Spleen (tissue), 11 donors: ENCODE measurements at regions not wholly inside any gene's neighbourhood (a gene's known extent, or its start where the extent isn't known, plus 50 kb on each side); places are given as distances from the start of the nearest gene placed in this dataset.

Experiments
- DNase-seq: peaks from one replicate; pipeline ENCODE4 v3.0.0-alpha.2; 2020
- H3K27ac ChIP-seq, 8 donors: fragments of 200-600 bp; sonication (generic) in 7 of 8; 1 replicate in 4 of 8; 2 replicates in 4 of 8; pipeline versions ENCODE4 v1.5.0 to v1.8.0; 2016 to 2021; ENCODE audit warnings: inconsistent platforms in 4 of 8, mild to moderate bottlenecking in 4 of 8, moderate library complexity in 1 of 8
- H3K27me3 ChIP-seq, 7 donors: fragments of 200-600 bp; sonication (generic) in 6 of 7; replicated peaks in 1 of 7; 1 replicate in 4 of 7; 2 replicates in 3 of 7; pipeline versions ENCODE4 v1.5.0 to v1.8.0; 2016 to 2021; ENCODE audit warnings: inconsistent platforms in 3 of 7, mild to moderate bottlenecking in 1 of 7
- H3K36me3 ChIP-seq, 6 donors: fragments of 200-600 bp; sonication (generic) in 5 of 6; 1 replicate in 4 of 6; 2 replicates in 2 of 6; pipeline versions ENCODE4 v1.5.0 to v1.8.0; 2016 to 2021; ENCODE audit warnings: inconsistent platforms in 2 of 6
- H3K4me1 ChIP-seq, 6 donors: fragments of 200-600 bp; sonication (generic) in 5 of 6; 1 replicate in 3 of 6; 2 replicates in 3 of 6; pipeline versions ENCODE4 v1.5.0 to v1.8.0; 2016 to 2021; ENCODE audit warnings: inconsistent platforms in 3 of 6
- H3K4me3 ChIP-seq, 8 donors: fragments of 200-600 bp; sonication (generic) in 7 of 8; 1 replicate in 4 of 8; 2 replicates in 4 of 8; pipeline versions ENCODE4 v1.5.0 to v1.8.0; 2016 to 2021; ENCODE audit warnings: inconsistent platforms in 4 of 8, mild to moderate bottlenecking in 4 of 8, moderate library complexity in 2 of 8
- H3K9me3 ChIP-seq, 8 donors: fragments of 200-600 bp; sonication (generic) in 7 of 8; 1 replicate in 4 of 8; 2 replicates in 4 of 8; pipeline versions ENCODE4 v1.5.0 to v1.8.0; 2016 to 2021; ENCODE audit warnings: inconsistent platforms in 4 of 8
- CTCF ChIP-seq, 11 experiments: fragments of 200-600 bp in 7 of 11; fragments of 450-650 bp in 4 of 11; sonication (generic) in 4 of 11; IDR thresholded peaks in 8 of 11; conservative IDR thresholded peaks in 3 of 11; 1 replicate in 7 of 11; 2 replicates in 4 of 11; pipeline versions ENCODE4 v1.4.0 to v1.8.0; 2016 to 2021; ENCODE audit warnings: antibody characterized with exemption in 11 of 11, inconsistent platforms in 4 of 11, mild to moderate bottlenecking in 1 of 11
- POLR2A ChIP-seq, 3 donors: fragments of 450-650 bp; IDR thresholded peaks; one replicate each; pipeline ENCODE4 v1.5.1; 2017; ENCODE audit warnings: antibody characterized with exemption in 3 of 3, mild to moderate bottlenecking in 1 of 3
- POLR2AphosphoS5 ChIP-seq, 3 donors: sonication (generic); formaldehyde crosslinking; IDR thresholded peaks; one replicate each; pipeline ENCODE4 v1.5.1; 2017; ENCODE audit warnings: antibody characterized with exemption in 3 of 3
- WGBS, 5 donors: extraction: QIAGEN DNeasy Blood & Tissue Kit in 3 of 5; methylation state at CpG; one replicate each; pipeline versions ENCODE4 v1.1.5 to v1.1.7; 2013 to 2018; 5-methylcytosine and 5-hydroxymethylcytosine counted together
- intact Hi-C: fragments of 100-400 bp; cut with DNase I; formaldehyde crosslinking; loops from one replicate; pipeline ENCODE4 v1.15.0; 2023; ENCODE audit warnings: low total_unique reads
- donor health status: healthy with polysubstance abuse.
- donor health status: DM: no; HTN: no; CAD: no; lungs with moderate emphysema.
- donor health status: DM: no; HTN: no; CAD: no.
- donor health status: Bipolar disorder and iron deficiency.
- donor health status: healthy.
- donor health status: DM: no; HTN: no; CAD: no.
- donor health status: DM: yes; HTN: yes; CAD: no.

GRCh38 chr2:48075631-48076030 is 169.3 kb upstream of the FBXO11 start:
- Histone ChIP-seq H3K4me1 (peaks cover 0 to 6% (median 0%) of the 10 kb centered on the region in 6 donors), H3K9me3 (no peaks in the 10 kb centered on the region), H3K27me3 (peaks cover 0 to 9% (median 0%) of the 10 kb centered on the region in 7 donors), H3K4me3 (no peak overlapping the region), H3K36me3 (no peaks in the 10 kb centered on the region), H3K27ac (no peak overlapping the region)
- no peak for DNase-seq
- 90 to 95% (median 91%) methylated on average over 2 of the region's 2 CpGs for WGBS, 5 donors
- TF ChIP-seq CTCF (IDR thresholded peaks at IDR 0.05 in 8 of 11, conservative IDR thresholded peaks at IDR 0.05 in 3 of 11) (no peak), POLR2AphosphoS5 (IDR thresholded peaks at IDR 0.05) (no peak), POLR2A (IDR thresholded peaks at IDR 0.05) (no peak)
- intact Hi-C loops: no loop called here

GRCh38 chr2:48080534-48081316 is 174.4 kb upstream of the FBXO11 start:
- Histone ChIP-seq H3K9me3 (peaks cover 0 to 3% (median 0%) of the 10 kb centered on the region in 8 donors), H3K4me3 (no peak overlapping the region), H3K27ac (no peak overlapping the region), H3K36me3 (no peaks in the 10 kb centered on the region), H3K4me1 (peaks cover 0 to 9% (median 0%) of the 10 kb centered on the region in 6 donors), H3K27me3 (no peaks in the 10 kb centered on the region)
- intact Hi-C loops: no loop called here
- DNase-seq: no peak
- TF ChIP-seq POLR2AphosphoS5 (IDR thresholded peaks at IDR 0.05) (no peak), POLR2A (IDR thresholded peaks at IDR 0.05) (no peak), CTCF (IDR thresholded peaks at IDR 0.05 in 8 of 11, conservative IDR thresholded peaks at IDR 0.05 in 3 of 11) (peak in 1 of 11 experiments; percentile 14)
- 71 to 80% (median 73%) methylated on average over 6 of the region's 6 CpGs for WGBS, 5 donors

DNA sequence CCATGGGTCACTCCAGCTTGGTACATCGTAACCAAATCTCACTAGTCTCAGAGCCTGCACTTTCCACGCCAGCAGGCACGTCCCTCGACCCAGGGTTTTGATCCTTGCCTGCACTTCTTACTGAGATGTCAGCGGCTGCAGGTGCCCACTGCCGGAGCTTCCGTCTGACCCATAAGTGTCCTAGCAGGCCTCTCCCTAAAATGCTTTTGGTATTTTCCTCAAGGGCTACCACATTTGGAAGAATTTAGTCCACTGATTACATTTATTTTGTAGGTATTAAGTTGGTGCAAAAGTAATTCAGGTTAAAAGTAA is 175.0 kb upstream of the FBXO11 start:
- intact Hi-C loops: no loop called here
- H3K36me3 ChIP-seq: no peaks in the 10 kb centered on the region
- 80 to 94% (median 89%) methylated on average over 7 of the region's 7 CpGs for WGBS, 5 donors
- no peak overlapping the region for H3K4me3 ChIP-seq
- peaks cover 0 to 9% (median 0%) of the 10 kb centered on the region in 6 donors for H3K4me1 ChIP-seq
- no peak for TF ChIP-seq POLR2AphosphoS5 (IDR thresholded peaks at IDR 0.05)
- no peak for TF ChIP-seq POLR2A (IDR thresholded peaks at IDR 0.05)
- TF ChIP-seq CTCF (IDR thresholded peaks at IDR 0.05 in 8 of 11, conservative IDR thresholded peaks at IDR 0.05 in 3 of 11): no peak
- no peaks in the 10 kb centered on the region for H3K27me3 ChIP-seq
- no peak overlapping the region for H3K27ac ChIP-seq
- DNase-seq: no peak
- H3K9me3 ChIP-seq: peaks cover 0 to 7% (median 0%) of the 10 kb centered on the region in 8 donors

GRCh38 chr2:48085888-48086287 is 179.6 kb upstream of the FBXO11 start:
- no peak overlapping the region for H3K4me3 ChIP-seq
- H3K27me3 ChIP-seq: no peaks in the 10 kb centered on the region
- DNase-seq: no peak
- no peak for TF ChIP-seq POLR2A (IDR thresholded peaks at IDR 0.05)
- TF ChIP-seq POLR2AphosphoS5 (IDR thresholded peaks at IDR 0.05): no peak
- TF ChIP-seq CTCF (IDR thresholded peaks at IDR 0.05 in 8 of 11, conservative IDR thresholded peaks at IDR 0.05 in 3 of 11): no peak
- H3K36me3 ChIP-seq: no peaks in the 10 kb centered on the region
- 76 to 96% (median 86%) methylated on average over 1 of the region's 1 CpG for WGBS, 5 donors
- intact Hi-C loops: no loop called here
- no peak overlapping the region for H3K27ac ChIP-seq
- H3K4me1 ChIP-seq: peaks cover 0 to 1% (median 0%) of the 10 kb centered on the region in 6 donors
- peaks cover 0 to 16% (median 5%) of the 10 kb centered on the region in 8 donors for H3K9me3 ChIP-seq
